HG02610 (cell line): ENCODE measurements at regions not wholly inside any gene's neighbourhood (a gene's known extent, or its start where the extent isn't known, plus 50 kb on each side); places are given as distances from the start of the nearest gene placed in this dataset.
"Not testable (repeated sequence)": the region's sequence is repeated elsewhere in the genome, so short reads cannot be mapped to it uniquely, and the experiment has no call there.

Source experiments
- ATAC-seq: cut with Tn5 transposase; IDR thresholded peaks from one replicate; pipeline ENCODE4 v1.9.1; 2021; ENCODE audit warnings: mild to moderate bottlenecking, moderate library complexity; ENCODE audit not compliant: unreplicated experiment

GRCh38 chr5:12615141-12615820, 711.0 kb upstream of the CTNND2 start:
- no peak for ATAC-seq

- ATAC-seq = no peak
Observed at GRCh38 chr5:12614608-12615007, 710.4 kb upstream of the CTNND2 start.

DNA sequence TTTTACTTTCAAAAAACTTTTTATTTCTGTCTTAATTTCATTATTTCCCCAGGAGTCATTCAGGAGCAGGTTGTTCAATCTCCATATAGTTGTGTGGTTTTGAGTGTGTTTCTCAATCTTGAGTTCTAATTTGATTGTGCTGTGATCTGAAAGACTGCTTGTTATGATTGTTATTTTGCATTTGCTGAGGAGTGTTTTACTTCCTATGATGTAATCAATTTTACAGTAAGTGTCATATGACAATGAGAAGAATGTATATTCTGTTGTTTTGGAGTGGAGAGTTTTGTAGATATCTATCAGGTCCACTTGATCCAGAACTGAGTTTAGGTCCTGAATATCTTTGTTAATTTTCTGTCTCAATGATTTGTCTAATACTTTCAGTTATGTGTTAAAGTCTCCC, 706.9 kb upstream of the CTNND2 start:
- no peak for ATAC-seq

DNA sequence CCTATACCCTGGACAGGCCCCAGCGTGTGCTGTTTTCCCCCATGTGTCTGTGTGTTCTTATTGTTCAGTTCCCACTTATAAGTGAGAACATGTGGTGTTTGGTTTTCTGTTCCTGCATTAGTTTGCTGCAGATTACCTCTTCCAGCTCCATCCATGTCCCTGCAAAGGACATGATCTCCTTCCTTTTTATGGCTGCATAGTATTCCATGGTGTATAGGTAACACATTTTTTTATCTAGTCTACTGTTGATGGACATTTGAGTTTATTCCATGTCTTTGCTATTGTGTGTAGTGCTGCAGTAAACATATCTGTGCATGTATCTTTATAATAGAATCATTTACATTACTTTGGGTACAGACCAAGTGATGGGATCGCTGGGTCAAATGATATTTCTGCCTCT, 703.6 kb upstream of the CTNND2 start:
- not testable (repeated sequence) for ATAC-seq

GRCh38 chr5:12592228-12592627, 688.0 kb upstream of the CTNND2 start:
- ATAC-seq = no peak

GRCh38 chr5:12586406-12586805, 682.2 kb upstream of the CTNND2 start:
- ATAC-seq = no peak

DNA sequence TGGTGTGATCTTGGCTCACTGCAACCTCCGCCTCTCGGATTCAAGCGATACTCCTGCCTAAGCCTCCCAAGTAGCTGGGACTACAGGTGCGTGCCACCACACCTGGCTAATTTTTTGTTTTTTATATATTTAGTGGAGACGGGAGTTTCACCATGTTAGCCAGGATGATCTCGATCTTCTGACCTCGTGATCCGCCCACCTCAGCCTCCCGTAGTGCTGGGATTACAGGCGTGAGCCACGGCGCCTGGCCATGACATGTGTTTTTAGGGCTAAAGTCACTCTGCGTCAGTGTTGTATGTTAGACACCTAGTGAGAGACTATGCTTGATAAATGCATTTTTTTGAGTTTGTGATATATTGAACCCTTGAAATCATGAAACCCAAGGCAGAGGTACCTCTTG, 674.6 kb upstream of the CTNND2 start:
- not testable (repeated sequence) for ATAC-seq

GRCh38 chr5:12576953-12577352, 672.7 kb upstream of the CTNND2 start:
- ATAC-seq = not testable (repeated sequence)

DNA sequence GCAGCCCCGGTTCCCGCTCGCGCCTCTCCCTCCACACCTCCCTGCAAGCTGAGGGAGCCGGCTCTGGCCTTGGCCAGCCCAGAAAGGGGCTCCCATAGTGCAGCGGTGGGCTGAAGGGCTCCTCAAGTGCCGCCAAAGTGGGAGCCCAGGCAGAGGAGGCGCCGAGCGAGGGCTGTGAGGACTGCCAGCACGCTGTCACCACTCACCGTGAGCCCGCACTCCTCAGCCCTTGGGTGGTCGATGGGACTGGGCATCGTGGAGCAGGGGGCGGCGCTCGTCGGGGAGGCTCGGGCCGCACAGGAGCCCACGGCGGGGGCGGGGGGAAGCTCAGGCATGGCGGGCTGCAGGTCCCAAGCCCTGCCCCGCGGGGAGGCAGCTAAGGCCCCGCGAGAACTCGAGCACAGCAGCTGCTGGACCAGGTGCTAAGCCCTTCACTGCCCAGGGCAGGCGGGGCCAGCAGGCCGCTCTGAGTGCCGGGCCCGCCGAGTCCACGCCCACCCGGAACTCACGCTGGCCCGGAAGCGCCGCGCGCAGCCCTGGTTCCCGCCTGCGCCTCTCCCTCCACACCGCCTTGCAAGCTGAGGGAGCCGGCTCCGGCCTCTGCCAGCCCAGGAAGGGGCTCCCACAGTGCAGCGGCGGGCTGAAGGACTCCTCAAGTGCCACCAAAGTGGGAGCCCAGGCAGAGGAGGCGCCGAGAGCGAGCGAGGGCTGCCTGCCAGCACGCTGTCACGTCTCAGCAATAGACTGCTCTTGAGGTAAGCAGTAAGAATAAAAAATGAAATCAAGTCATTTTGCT, 670.2 kb upstream of the CTNND2 start:
- not testable (repeated sequence) for ATAC-seq

GRCh38 chr5:12573916-12574297, 669.7 kb upstream of the CTNND2 start:
- ATAC-seq = not testable (repeated sequence)

GRCh38 chr5:12570688-12571087, 666.4 kb upstream of the CTNND2 start:
- no peak for ATAC-seq

DNA sequence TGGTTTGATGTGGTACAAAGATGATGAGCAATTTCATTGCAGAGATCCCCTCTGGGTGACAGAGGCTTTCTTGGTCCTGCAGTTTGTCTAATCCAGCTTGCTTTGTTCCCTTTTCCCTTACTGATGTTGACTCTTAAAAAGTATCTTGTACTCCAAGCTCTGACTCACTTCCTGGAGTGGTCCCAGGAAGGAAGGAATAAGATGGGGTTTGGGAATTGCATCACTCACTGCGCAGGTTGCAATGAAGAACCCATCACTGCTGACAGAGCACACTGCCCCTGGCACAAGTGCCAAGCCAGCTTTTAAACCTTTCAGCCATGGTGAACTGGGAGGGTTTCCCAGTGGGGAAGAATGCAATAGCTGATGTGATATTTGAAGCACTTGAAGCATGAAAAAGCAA, 662.2 kb upstream of the CTNND2 start:
- ATAC-seq = no peak

- no peak for ATAC-seq
Observed at GRCh38 chr5:12557012-12557411, 652.8 kb upstream of the CTNND2 start.

- no peak for ATAC-seq
Observed at GRCh38 chr5:12526113-12526512, 621.9 kb upstream of the CTNND2 start.

- ATAC-seq = no peak
Observed at GRCh38 chr5:12522116-12522515, 617.9 kb upstream of the CTNND2 start.

GRCh38 chr5:12504983-12505382, 600.7 kb upstream of the CTNND2 start:
- not testable (repeated sequence) for ATAC-seq

- ATAC-seq = no peak
Observed at GRCh38 chr5:12488161-12488560, 583.9 kb upstream of the CTNND2 start.

DNA sequence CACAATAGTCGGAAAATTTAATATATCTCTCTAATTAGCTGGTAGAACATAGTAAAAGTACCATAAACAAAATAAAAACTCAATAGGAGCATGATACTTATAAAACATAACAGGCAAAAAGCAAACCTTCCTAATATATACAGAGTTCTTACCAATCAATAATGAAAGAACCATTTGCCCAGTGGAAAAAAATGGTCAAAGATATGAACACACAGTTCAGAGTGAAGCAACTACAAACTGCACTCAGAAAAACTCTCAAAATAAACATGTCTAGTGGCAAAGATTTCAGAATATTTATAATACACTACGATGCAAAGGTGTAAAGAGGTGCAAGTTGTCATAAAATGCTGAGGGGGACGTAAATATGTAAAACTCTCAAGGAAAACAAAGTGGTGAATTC, 576.2 kb upstream of the CTNND2 start:
- ATAC-seq = no peak

GRCh38 chr5:12477554-12477953, 573.3 kb upstream of the CTNND2 start:
- no peak for ATAC-seq

- no peak for ATAC-seq
Observed at GRCh38 chr5:12467799-12468198, 563.6 kb upstream of the CTNND2 start.

- no peak for ATAC-seq
Observed at GRCh38 chr5:12460493-12461261, 556.4 kb upstream of the CTNND2 start.

DNA sequence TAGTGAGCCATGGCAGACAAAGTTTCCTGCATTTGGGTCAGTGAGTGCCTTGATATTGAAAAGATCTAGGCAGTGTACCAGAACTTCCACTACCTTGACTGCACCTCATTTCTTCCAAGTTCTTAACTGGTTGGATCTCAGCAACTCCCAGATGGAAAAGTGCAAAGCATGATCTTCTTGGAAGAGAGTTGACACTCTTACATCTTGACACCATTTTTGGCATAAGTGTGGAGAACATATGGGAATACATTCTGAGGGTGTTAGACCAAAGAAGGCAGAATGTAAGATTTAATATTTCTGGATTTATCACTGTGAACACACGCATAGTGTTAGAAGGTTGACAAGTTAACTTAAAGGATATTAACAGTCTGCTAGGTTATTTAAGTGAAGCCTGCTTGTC, 555.1 kb upstream of the CTNND2 start:
- ATAC-seq = no peak
